ENCODE measurements at regions not wholly inside any gene's neighbourhood (a gene's known extent, or its start where the extent isn't known, plus 50 kb on each side); places are given as distances from the start of the nearest gene placed in this dataset.

GRCh38 chr9:107119735-107120134 lies 163.3 kb upstream of the RAD23B start:
- no peak for DNase-seq

DNA sequence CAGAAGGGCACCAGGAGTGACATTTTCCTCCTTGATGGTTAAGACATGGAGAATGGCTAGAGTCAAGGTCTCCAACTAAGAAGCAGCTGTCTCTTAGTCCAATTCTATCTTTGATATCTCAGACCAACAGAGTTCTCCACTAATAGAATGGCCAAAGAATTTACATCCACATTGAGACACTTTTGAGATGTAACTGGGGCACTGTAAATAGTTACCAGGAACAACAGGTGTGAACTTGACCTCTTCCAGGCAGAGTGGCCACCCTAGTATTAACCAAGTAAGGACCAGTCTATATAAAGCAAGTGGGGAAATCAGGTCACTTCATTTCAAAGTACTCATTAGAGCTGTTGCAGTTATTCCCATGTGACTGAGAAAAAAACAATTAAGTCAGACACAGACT lies 159.7 kb upstream of the RAD23B start:
- DNase-seq, result no peak

DNA sequence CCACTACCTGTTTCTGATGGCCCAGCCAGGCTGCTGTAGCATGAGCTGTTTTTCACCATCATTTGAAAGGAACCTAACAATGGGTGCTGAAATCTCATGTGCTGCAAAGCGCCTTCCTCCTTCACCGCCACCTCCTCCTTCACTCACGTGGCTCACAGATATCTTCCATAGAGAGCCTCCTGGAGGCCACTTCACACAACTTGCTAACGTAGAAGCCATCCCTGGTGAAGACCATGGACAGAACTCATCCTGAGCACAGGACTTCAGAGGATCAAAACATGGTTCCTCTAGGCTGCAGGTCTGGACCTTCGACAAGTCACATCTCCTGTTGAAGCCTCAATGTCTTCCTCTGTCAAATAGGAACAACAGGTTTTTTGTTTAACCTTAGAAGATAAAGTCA lies 155.5 kb upstream of the RAD23B start:
- DNase-seq, result no peak

GRCh38 chr9:107131108-107131799 lies 151.8 kb upstream of the RAD23B start:
- no peak for DNase-seq

GRCh38 chr9:107136296-107136695 lies 146.8 kb upstream of the RAD23B start:
- no peak for DNase-seq

- no peak for DNase-seq
Measured at GRCh38 chr9:107137495-107138202, 145.4 kb upstream of the RAD23B start.

GRCh38 chr9:107138261-107138992 lies 144.7 kb upstream of the RAD23B start:
- no peak for DNase-seq

GRCh38 chr9:107141967-107142366 lies 141.1 kb upstream of the RAD23B start:
- no peak for DNase-seq

DNA sequence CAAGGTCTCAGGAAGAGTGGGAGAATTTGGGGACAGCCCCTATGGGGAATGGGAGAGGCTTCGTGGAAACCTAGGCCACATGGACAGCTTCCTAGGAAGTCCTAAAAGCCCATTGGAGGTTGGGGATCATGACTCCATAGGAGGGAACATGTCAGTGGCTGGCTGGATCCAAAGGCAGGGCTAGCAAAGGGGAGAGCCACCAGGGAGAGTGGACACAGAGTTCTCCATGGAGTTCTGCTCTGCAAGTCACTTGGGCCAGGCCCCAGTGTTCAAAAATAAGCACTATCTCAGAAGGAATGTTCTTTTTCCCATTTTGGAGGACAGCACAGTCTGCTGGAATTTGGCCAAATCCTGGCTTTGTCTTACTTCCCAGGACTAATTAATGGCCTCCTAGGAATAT lies 140.6 kb upstream of the RAD23B start:
- DNase-seq, result no peak

- no peak for DNase-seq
Measured at GRCh38 chr9:107142896-107143603, 140.0 kb upstream of the RAD23B start.

- DNase-seq, result no peak
Measured at GRCh38 chr9:107144475-107144874, 138.6 kb upstream of the RAD23B start.

DNA sequence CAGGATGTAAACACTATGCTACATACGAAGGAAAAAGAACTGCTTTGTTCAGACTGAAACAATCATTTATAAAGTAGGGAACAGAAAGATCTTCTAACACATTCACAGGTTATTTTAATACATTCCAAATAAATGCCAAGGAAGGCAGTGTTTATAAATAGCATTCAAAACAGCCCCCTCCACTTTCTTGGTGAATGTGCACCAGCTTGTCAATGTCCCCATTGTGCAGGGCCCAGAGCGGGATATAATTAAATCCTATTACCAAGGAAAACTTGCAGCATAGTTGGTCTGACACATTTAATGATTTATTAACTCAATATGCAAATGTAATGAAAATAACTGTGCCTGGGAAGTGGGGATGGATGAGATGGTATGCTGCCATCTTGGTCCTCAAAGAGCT lies 135.9 kb upstream of the RAD23B start:
- no peak for DNase-seq

DNA sequence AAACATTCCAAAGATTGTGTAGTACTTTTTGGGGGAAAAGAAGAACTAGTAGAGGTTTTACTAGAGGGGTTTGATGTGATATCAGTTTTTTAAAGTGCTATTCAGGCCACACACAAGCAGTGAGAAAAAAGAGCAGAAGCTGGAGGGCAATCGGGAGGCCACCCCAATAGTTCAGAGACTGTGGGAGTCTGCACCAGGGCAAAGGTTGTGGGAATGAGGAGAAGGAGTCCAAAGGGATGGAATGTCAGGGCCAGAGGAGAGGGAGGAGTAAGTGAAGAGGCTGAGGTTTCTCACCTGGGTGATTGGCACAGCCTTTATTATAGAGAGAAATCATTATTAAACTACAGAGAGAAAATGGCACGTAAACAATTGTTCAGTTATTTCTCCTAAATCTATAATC lies 134.9 kb upstream of the RAD23B start:
- DNase-seq, result no peak

DNA sequence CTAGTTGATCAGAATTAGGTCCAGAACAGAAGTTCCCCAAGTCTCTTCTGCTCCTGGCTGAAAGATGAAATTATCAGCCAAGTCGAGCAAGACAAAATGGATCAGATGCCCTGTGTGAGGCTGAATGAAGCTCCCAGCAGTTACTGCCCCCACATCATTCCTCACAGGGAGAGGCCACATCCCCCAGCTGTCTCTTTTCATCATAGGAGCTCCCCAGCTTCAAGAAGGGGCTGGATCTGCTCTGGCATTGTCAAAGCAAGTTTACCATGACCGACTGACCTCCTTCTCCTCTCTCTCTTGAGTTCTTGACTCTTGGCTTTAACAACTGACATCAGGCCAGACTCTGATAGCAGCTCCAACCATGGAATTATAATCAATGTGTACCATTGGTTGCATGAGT lies 133.3 kb upstream of the RAD23B start:
- no peak for DNase-seq

DNA sequence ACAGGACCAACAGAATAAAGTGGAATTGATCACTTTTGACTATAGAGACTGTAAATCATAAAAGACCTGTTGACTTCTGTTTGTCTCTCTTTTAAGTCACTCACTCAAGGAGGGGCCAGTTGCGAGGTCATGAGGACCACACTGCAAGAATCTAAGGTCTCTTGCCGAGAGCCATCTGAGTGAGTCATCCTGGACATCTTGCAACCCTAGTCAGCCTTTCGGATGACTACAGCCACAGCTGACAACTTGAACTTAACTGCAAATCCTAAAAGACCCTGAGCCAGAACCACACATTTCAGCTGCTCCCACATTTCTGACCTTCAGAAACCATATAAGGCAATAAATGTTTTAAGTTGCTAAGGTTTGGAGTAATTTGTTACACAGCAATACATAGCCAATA lies 129.7 kb upstream of the RAD23B start:
- no peak for DNase-seq

GRCh38 chr9:107154291-107154690 lies 128.8 kb upstream of the RAD23B start:
- no peak for DNase-seq

DNA sequence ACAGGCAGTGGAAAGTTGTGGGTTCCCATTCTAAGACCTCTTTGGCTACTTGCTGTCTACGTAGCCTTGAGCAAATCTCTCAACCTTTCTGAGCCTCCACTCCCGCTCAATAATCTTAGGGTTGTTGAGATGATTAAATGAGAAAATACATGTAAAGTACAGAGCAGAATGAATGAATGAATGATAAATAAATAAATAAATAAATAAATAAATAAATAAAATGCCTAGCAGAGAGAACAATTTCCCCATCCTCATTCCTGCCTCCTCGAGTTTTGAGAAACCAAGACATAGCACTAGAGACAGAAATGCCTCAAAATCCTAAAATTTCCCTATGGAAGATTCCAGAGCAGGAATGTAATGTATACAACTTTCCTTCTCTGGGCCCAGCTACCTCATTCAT lies 128.3 kb upstream of the RAD23B start:
- DNase-seq, result no peak

DNA sequence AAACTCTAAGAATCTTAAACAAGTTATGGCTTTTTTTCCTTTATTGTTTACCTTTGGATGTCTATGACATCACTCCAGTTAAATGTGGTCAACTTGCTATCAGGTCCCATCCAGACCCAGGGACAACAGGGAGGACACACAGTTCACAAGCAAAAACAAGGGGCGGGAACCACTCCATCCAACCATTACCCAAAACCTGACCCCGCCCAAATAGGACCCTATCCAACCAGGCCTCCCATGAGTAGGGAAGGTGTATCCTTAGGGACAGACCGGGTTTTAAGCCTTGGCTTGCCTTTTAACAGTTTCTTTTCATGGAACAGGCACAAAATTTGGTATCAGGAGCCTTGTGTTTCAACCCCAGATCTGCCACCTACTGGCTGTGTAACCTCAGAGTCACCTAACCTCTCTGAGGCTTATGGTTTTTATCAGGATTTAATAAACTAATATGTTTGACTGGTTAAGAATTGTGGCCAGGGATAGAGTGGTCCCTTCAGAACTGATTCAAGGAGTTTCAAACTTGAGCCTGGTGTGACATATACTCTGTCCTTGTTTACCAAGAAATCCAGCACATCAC lies 127.7 kb upstream of the RAD23B start:
- DNase-seq, result no peak

DNA sequence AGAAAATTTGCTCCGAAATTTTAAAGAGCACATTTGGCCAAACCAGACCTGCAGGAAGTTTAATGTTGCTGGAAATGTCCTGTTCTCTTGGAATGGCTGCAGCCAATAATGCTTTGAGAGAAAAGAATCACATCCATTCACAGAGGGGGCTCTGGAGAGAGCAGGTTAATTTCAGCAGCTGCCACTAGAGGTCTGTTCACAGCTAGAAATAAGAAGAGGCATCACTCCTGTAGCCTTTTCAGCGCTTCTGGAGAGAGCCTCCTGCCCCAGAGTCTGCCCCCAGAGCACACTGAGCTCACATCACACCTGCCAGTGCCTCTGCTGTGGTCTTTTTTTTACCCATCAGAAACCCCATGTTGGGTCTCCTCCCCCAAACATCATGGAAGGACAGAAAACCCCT lies 124.8 kb upstream of the RAD23B start:
- no peak for DNase-seq

DNA sequence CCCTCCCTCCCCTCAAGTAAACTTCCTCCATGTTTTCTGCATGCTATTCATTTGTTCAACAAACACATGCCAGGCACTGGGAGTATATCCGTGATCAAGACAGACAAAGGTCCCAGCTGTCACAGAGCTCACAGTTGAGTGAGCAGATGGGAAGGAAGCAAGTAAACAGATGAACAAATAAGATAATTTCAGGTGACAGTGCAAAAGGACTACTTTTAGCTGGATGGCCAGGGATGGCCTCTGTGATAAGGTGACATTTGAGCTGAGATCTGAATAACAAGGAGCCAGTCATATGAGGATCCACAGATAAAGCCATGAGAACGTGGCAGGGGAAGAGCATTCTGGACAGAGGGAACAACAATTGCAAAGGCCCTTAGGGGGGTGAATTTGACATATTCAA lies 121.7 kb upstream of the RAD23B start:
- DNase-seq, result no peak

DNA sequence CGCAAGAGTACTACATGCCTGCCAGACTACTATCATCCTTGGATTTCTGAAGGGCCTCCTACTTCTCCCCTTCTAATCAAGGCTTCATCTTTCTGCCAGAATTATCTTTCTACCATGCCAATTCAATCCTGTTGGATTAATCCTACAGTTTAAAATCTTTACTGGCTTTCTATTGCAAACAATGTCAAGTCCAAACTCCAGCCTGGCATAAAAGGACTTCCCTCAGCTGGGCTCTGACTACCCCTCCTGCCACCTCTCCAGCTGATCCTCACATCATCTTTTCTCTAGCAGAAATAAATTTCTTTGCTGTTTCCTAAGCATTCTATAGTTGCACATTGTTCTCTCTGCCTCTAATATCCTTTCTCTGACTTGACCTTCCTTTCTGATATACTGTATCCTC lies 119.7 kb upstream of the RAD23B start:
- DNase-seq, result no peak

DNA sequence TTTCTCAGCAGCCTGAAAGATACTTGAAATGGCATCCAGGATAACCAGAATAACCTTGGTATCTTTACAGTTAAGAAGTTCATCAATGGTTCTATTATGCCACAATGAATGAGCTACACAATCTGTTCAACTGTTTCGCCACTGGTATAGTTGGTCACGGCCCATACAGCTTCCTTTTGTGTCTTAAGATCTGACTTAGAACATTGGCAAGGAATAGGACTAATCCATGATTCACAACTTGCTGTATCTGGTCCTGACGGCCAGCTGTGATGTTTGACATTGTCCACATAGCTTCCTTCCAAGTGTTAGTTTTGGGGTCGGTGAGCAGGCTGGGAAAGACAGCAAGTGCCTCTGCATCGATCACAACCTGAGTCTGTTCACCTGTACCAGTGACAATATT lies 113.3 kb upstream of the RAD23B start:
- no peak for DNase-seq

DNA sequence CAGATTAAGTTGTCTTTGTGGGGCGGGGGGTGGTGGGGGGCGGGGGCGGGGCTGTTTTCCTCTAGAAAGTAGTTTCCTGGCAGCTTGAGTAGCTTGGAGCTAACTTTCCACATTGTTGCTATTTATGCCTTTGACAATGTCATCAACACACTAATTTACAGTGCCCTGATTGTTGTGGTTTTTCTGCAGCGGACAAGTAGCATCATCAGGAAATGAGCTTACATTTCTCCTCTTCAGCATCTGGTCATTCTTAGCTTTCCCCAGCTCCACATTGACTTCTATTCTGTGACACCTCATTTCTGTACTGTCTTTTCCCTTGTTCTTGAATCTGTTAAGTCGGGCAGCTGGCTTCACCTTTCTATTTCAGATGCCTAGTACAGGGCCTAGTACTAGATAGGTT lies 112.3 kb upstream of the RAD23B start:
- no peak for DNase-seq

Data from NCI-H526 treated with DMSO at 0.1 percent for 48 hours (cell line).